Epithelial cell of esophagus (primary cell): ENCODE measurements at regions not wholly inside any gene's neighbourhood (a gene's known extent, or its start where the extent isn't known, plus 50 kb on each side); places are given as distances from the start of the nearest gene placed in this dataset.
"Not testable (repeated sequence)": the region's sequence is repeated elsewhere in the genome, so short reads cannot be mapped to it uniquely, and the experiment has no call there.

Experiments
- DNase-seq: peaks from one replicate; pipeline ENCODE4 v3.0.0; 2010; ENCODE audit warnings: low read depth
- H3K4me3 ChIP-seq: 2 replicates; pipeline ENCODE4 v1.5.1; 2011; ENCODE audit warnings: mild to moderate bottlenecking, low read length, control low read depth
- TF ChIP-seq, protein P1 (sequence below): IDR thresholded peaks from 2 replicates; pipeline ENCODE4 v1.5.1; 2011; ENCODE audit warnings: low read depth, mild to moderate bottlenecking, low read length, control low read depth, inconsistent platforms; ENCODE audit not compliant: insufficient read depth; ENCODE audit errors: missing control alignments

DNA sequence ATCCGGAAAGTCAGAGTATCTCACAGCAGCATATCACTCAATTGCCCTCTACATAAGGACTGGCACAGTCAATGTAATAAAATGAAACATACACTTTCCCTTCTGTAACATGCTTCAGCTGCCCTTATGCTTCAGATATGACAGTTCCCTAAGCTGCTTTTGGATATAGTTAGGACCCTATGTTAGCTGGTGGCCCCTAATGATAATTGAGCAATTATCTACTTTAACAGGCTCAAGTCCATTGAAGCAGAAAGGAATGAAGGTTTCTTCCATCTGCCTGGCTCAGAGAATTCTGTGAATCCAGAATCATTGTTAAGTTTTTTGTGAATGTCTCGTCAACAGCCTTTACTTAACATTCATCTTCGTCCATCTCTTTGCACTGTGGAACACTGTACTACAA is 951.2 kb upstream of the DIAPH2 start:
- no peak for DNase-seq
- no peak overlapping the region for H3K4me3 ChIP-seq
- TF ChIP-seq, protein P1, sequence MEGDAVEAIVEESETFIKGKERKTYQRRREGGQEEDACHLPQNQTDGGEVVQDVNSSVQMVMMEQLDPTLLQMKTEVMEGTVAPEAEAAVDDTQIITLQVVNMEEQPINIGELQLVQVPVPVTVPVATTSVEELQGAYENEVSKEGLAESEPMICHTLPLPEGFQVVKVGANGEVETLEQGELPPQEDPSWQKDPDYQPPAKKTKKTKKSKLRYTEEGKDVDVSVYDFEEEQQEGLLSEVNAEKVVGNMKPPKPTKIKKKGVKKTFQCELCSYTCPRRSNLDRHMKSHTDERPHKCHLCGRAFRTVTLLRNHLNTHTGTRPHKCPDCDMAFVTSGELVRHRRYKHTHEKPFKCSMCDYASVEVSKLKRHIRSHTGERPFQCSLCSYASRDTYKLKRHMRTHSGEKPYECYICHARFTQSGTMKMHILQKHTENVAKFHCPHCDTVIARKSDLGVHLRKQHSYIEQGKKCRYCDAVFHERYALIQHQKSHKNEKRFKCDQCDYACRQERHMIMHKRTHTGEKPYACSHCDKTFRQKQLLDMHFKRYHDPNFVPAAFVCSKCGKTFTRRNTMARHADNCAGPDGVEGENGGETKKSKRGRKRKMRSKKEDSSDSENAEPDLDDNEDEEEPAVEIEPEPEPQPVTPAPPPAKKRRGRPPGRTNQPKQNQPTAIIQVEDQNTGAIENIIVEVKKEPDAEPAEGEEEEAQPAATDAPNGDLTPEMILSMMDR = no peak

DNA sequence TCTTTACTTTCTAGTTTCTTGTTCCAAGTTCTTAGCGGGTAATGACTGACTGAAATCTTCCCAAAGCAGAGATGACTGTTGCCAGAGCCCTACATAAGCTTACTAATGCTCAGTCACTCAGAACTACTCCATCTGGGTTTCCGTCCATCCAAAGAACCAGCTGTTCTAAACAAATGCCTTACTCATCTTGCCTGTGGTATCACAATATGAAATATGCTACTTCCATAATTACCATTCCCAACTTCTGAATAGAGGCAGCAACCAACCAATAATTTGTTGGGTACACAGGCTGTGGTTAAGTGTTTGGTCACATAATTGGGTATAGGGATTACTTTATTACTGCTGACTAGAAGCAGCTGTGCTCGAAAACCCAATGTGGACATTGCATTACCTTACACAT is 930.2 kb upstream of the DIAPH2 start:
- peak; percentile 0 for DNase-seq

DNA sequence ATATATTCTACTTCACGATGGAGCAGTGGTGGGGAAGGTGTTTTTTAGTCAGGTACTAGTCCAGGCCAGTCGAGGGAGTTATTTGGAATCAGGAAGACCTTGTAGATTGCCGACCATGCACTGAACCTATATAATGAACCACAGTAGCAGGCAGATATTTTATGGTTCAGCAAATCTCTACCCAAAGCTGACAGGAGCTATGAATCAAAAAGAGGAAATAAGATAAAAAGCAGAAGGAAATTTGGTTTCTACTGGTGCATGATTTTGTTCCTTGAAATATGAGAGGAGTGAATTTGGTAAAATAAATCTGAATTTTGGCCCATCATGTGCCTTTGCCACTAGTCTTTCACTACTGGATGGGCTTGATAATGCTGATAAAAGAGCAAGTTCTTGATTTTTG is 924.3 kb upstream of the DIAPH2 start:
- no peak overlapping the region for H3K4me3 ChIP-seq
- no peak for DNase-seq
- TF ChIP-seq, protein P1 = no peak

More for the DNA sequence above, 930.2 kb upstream of the DIAPH2 start:
- H3K4me3 ChIP-seq = no peak overlapping the region
- TF ChIP-seq, protein P1 = no peak

DNA sequence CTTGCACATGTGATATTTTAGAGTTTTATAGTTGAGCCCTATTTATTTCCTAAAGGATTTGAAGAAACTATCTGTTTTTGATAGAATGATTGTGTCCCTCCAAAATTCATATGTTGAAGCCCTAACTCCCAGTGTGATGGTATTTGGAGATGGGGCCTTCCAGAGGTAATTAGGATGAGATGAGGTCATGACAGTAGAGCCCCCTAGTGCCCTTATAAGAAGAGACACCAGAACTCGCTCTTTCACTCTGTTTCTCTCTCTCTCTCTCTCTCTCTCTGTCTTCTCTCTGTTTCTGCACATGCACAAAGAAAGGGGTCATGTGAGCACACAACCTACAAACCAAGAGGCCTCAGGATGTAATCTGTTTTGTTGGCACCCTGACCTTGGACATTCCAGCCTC is 921.9 kb upstream of the DIAPH2 start:
- H3K4me3 ChIP-seq = no peak overlapping the region
- peak; percentile 2 for DNase-seq
- TF ChIP-seq, protein P1 = no peak

DNA sequence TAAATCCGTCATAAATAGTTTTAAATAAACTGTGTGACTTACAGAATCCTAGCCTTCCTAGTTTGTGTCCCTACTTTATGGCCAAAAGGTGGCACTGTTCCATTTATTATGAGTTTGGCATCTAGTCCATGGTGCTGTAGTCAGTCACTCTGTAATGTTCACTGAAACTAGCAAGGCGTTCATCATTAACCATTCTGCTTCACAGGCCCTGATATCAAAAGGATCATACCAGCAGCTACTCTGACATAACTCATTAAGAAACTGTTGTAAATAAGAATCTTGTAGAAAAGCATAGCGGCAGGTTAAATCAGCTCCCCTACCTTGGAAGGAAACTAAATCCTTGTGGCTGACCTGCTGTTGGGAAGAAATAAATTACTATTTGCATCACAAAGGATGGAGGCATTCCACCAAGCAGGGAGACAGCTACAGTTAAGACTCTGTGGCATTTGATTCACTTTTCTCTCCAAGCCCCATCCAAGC is 919.6 kb upstream of the DIAPH2 start:
- no peak overlapping the region for H3K4me3 ChIP-seq
- TF ChIP-seq, protein P1 = peak; percentile 50
- peak; percentile 49 for DNase-seq

DNA sequence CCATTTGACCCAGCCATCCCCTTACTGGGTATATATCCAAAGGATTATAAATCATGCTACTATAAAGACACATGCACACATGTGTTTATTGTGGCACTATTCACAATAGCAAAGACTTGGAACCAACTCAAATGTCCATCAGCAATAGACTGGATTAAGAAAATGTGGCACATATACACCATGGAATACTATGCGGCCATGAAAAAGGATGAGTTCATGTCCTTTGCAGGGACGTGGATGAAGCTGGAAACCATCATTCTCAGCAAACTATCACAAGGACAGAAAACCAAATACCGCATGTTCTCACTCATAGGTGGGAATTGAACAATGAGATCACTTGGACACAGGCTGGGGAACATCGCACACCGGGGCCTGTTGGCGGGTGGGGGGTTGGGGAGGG is 913.4 kb upstream of the DIAPH2 start:
- not testable (repeated sequence) for H3K4me3 ChIP-seq, DNase-seq

DNA sequence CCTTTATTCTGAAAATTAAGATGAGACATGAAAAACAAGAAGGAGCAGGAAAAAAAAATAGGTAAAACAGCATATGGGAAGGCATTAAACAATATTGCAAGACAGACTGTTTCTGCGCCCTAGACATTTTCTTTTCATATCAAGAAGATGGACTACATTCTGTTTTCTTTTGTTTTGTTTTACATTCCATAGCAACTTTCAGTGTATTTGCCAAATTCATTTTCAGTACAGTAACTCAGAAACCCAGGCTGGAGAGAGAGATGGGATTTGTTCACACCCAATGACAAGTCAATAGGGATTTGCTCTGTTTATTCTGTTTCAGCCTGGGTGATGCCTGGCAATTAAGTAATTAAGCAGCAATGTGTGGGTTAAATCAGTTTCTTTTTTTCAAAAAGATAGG is 892.8 kb upstream of the DIAPH2 start:
- no peak overlapping the region for H3K4me3 ChIP-seq
- DNase-seq = no peak
- TF ChIP-seq, protein P1 = no peak
